ENCODE measurements at regions not wholly inside any gene's neighbourhood (a gene's known extent, or its start where the extent isn't known, plus 50 kb on each side); places are given as distances from the start of the nearest gene placed in this dataset.

DNA sequence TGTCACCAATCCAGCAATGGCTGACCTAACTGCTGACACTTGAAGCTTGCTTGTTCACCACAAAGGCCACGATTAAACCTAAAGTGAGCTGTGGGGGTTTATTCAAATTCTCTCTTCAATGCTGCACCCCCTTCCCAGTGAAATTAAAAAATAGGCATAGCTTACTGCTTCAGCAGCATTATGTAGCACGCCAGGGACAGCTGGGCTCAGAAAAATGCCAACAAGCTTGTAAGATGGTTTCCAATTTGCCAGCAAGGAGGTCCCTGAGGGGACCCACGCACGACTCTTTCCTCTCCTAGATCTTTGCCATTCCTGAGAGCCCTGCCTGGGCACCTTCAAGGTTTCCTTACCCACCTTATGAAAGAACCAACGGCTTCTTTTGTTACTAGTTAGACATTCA, 113.5 kb upstream of the CDH4 start:
- H3K9me3 Mint-ChIP-seq, result no peaks in the 10 kb centered on the region
- no peak overlapping the region for H3K4me3 Mint-ChIP-seq
- H3K27me3 Mint-ChIP-seq, result no peaks in the 10 kb centered on the region
- no peaks in the 10 kb centered on the region for H3K36me3 Mint-ChIP-seq (ENCODE audit: low read depth)
- no peak for DNase-seq
- intact Hi-C loops (cut with micrococcal nuclease), result no loop called here
- H3K27ac Mint-ChIP-seq, result no peak overlapping the region
- H3K4me1 Mint-ChIP-seq, result no peaks in the 10 kb centered on the region

DNA sequence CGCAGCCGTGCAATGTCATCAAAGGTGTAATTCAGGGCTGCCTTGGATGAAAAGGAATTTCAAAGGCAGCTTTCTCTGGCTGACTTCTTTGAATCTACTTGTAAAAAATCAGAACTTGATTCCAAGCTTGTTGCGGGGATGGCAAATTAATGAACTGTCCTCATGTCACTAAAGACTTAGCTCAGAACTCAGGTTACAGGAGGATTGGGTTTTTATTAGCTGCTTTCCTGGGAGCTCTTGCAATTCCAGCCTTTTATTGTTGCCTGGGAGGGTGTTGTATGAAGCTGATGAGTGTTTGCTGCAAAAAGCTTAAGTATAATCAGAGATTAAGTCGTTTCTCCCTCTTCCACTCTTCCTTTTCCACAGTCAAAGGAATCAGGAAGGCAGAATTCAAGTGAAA, 113.0 kb upstream of the CDH4 start:
- no peak overlapping the region for H3K4me3 Mint-ChIP-seq
- no peak overlapping the region for H3K27ac Mint-ChIP-seq
- H3K36me3 Mint-ChIP-seq (ENCODE audit: low read depth), result no peaks in the 10 kb centered on the region
- no peaks in the 10 kb centered on the region for H3K27me3 Mint-ChIP-seq
- no peak for DNase-seq
- H3K9me3 Mint-ChIP-seq, result no peaks in the 10 kb centered on the region
- intact Hi-C loops (cut with micrococcal nuclease), result no loop called here
- no peaks in the 10 kb centered on the region for H3K4me1 Mint-ChIP-seq

DNA sequence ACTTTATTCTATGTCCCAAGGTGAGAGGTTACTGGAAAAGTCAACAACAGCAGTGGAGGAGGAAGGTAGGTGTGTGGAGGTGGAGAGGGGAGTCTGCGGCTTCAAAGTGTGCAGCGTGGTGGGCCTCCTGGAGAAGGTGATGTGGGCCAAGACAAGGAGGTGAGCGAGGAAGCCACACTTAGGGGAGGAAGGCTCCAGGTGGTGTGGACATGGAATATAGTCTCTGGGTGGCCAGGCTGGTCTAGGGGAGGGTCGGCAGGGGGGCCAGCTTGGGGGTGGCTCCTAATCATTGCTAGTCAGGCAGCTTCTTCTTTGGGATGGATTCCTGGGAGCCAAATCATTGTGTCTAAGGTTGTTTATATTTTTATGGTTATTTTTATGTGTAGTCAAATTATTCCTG, 111.5 kb upstream of the CDH4 start:
- Mint-ChIP-seq H3K36me3 (ENCODE audit: low read depth) (no peaks in the 10 kb centered on the region), H3K9me3 (no peaks in the 10 kb centered on the region)
- intact Hi-C loops (cut with micrococcal nuclease), result no loop called here

GRCh38 chr20:61146023-61146422, 106.0 kb upstream of the CDH4 start:
- H3K4me1 Mint-ChIP-seq, result no peaks in the 10 kb centered on the region
- no peak for DNase-seq
- H3K9me3 Mint-ChIP-seq, result no peaks in the 10 kb centered on the region
- H3K27ac Mint-ChIP-seq, result no peak overlapping the region
- no peak overlapping the region for H3K4me3 Mint-ChIP-seq
- H3K27me3 Mint-ChIP-seq, result no peaks in the 10 kb centered on the region
- intact Hi-C loops (cut with micrococcal nuclease), result no loop called here
- H3K36me3 Mint-ChIP-seq (ENCODE audit: low read depth), result no peaks in the 10 kb centered on the region

More for the DNA sequence above, 111.5 kb upstream of the CDH4 start:
- Mint-ChIP-seq H3K27me3 (no peaks in the 10 kb centered on the region), H3K4me3 (no peak overlapping the region), H3K27ac (no peak overlapping the region), H3K4me1 (no peaks in the 10 kb centered on the region)
- DNase-seq, result no peak

DNA sequence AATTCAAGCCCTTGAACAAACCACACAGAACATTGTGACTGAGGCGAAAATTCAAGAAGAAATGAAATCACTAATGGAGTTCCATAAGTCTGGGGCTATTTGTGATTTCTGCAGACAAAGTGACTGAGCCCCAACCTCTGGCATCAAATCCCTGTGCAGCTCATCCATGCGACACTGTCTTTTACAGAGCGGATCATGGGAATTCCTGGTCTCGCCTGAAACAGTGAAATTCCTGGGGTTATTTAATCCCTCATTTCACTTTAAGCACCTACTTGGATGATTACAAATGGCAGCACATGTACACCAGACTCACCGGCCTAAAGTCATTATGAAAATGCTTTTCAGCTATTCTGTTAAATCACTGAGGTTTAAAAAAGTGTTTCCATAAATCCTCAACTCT, 102.4 kb upstream of the CDH4 start:
- H3K9me3 Mint-ChIP-seq, result no peaks in the 10 kb centered on the region
- H3K4me1 Mint-ChIP-seq, result no peaks in the 10 kb centered on the region
- no peaks in the 10 kb centered on the region for H3K36me3 Mint-ChIP-seq (ENCODE audit: low read depth)
- intact Hi-C loops (cut with micrococcal nuclease), result no loop called here
- H3K27ac Mint-ChIP-seq, result no peak overlapping the region
- no peaks in the 10 kb centered on the region for H3K27me3 Mint-ChIP-seq
- no peak for DNase-seq
- no peak overlapping the region for H3K4me3 Mint-ChIP-seq

DNA sequence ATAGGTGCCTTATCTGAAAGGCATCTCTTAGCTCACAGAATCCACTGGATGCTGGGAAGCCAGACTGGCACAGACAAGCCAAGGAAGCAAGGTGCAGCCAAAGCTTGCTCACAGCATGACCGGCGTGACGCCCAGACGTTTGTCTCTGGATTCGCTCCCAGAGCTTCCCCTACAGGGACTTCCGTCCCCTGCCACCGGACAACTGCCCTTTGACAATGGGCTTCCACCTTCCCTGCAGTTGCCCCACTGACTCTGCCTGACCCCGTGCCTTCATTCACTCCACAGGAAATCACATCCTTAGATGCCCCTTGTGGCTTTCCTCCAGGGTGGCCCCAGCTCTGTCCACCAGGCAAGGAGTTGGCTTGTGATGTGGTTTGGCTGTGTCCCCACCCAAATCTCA, 94.8 kb upstream of the CDH4 start:
- H3K4me3 Mint-ChIP-seq, result no peak overlapping the region

DNA sequence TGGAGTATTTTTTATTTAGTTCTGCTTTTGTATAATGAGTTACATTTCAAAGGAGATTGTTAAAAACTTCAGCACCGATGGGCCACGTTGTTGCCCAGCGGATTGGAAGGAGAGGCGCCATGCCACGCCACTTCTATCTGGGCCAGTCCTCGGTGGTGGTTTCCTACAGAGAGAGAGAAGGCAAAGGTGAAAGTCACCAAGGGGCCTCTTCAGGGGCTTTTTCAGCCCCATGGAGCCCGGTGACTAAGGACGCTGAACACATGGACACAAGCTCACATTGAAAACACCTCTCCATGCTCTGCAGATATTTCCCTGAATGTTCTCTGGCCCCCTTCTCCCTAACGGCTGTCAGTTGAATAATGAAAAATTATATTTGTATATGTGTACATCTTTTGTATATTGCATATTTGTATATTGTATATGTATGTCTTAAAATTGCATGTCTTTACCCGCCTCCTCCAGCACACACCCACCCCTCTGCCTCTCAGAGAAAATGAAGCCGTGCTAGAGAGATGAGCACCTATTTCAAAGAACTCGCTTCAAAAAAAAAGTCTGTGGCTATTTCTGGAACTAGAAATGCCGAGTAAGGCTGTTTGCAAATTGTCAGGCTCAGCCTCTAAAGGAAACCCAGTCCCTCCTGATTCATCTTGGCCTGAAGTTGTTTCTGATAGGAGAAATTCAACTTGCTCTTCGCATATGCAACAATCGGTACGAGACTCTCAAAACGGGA, 91.9 kb upstream of the CDH4 start:
- no peaks in the 10 kb centered on the region for H3K4me1 Mint-ChIP-seq
- H3K27me3 Mint-ChIP-seq, result no peaks in the 10 kb centered on the region
- no peaks in the 10 kb centered on the region for H3K9me3 Mint-ChIP-seq
- intact Hi-C loops (cut with micrococcal nuclease), result no loop called here
- H3K27ac Mint-ChIP-seq, result no peak overlapping the region
- H3K4me3 Mint-ChIP-seq, result no peak overlapping the region
- no peaks in the 10 kb centered on the region for H3K36me3 Mint-ChIP-seq (ENCODE audit: low read depth)
- no peak for DNase-seq

More for the DNA sequence above, 94.8 kb upstream of the CDH4 start:
- Mint-ChIP-seq H3K9me3 (no peaks in the 10 kb centered on the region), H3K36me3 (ENCODE audit: low read depth) (no peaks in the 10 kb centered on the region), H3K27me3 (no peaks in the 10 kb centered on the region), H3K4me1 (no peaks in the 10 kb centered on the region), H3K27ac (no peak overlapping the region)
- intact Hi-C loops (cut with micrococcal nuclease), result no loop called here
- DNase-seq, result no peak

GRCh38 chr20:61161726-61162390, 90.2 kb upstream of the CDH4 start:
- H3K4me3 Mint-ChIP-seq, result no peak overlapping the region
- no peaks in the 10 kb centered on the region for H3K27me3 Mint-ChIP-seq
- DNase-seq, result no peak
- no peaks in the 10 kb centered on the region for H3K9me3 Mint-ChIP-seq
- H3K4me1 Mint-ChIP-seq, result no peaks in the 10 kb centered on the region
- no peak overlapping the region for H3K27ac Mint-ChIP-seq
- intact Hi-C loops (cut with micrococcal nuclease), result no loop called here
- H3K36me3 Mint-ChIP-seq (ENCODE audit: low read depth), result no peaks in the 10 kb centered on the region

DNA sequence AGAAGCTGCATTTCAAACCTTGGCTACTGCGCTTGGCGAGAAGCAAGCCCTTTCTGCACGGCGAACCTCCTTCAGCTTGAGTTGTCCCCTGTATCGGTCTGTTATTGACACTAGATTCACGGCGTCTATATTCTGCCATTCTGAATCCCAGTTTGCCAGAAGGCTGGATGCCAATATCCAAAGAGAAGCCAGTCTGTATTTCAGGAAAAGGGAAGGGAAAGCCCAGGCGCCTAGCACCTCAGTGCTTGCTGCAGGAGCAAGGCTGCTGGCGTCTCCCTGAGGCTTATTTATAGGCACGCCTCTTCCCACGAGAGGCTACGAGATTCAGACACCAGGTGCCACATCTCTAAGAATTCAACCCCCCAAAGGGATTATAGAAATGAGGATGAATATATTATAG, 89.6 kb upstream of the CDH4 start:
- intact Hi-C loops (cut with micrococcal nuclease), result no loop called here
- no peak for DNase-seq
- Mint-ChIP-seq H3K4me3 (no peak overlapping the region), H3K4me1 (no peaks in the 10 kb centered on the region), H3K27ac (no peak overlapping the region), H3K36me3 (ENCODE audit: low read depth) (no peaks in the 10 kb centered on the region), H3K27me3 (no peaks in the 10 kb centered on the region), H3K9me3 (no peaks in the 10 kb centered on the region)

- H3K27me3 Mint-ChIP-seq, result no peaks in the 10 kb centered on the region
- intact Hi-C loops (cut with micrococcal nuclease), result no loop called here
- DNase-seq, result no peak
- no peak overlapping the region for H3K27ac Mint-ChIP-seq
- H3K36me3 Mint-ChIP-seq (ENCODE audit: low read depth), result no peaks in the 10 kb centered on the region
- H3K4me3 Mint-ChIP-seq, result no peak overlapping the region
- H3K4me1 Mint-ChIP-seq, result no peaks in the 10 kb centered on the region
- H3K9me3 Mint-ChIP-seq, result no peaks in the 10 kb centered on the region
These were observed 89.0 kb upstream of the CDH4 start for GRCh38 chr20:61163031-61163430.

DNA sequence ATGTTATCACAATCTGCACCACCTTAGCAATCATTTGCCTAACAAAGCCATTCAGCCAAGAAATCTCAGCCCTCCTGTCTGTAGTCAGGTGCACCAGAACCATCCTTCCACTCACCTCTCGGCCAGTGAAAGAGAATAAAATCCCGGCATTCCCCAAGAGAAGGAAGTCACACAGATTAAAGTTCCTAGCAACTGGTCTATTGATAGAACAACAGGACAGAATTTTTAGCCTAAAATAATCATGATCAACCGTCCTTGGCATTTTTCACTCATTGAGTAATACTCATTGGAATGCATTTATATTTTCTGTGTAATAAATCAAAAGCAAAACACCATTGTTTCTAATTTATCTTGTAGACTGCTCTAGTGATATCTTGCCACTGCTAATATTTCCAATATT, 85.7 kb upstream of the CDH4 start:
- no peaks in the 10 kb centered on the region for H3K9me3 Mint-ChIP-seq
- intact Hi-C loops (cut with micrococcal nuclease), result no loop called here
- DNase-seq, result no peak
- H3K27me3 Mint-ChIP-seq, result no peaks in the 10 kb centered on the region
- H3K36me3 Mint-ChIP-seq (ENCODE audit: low read depth), result no peaks in the 10 kb centered on the region
- H3K4me1 Mint-ChIP-seq, result no peaks in the 10 kb centered on the region
- H3K27ac Mint-ChIP-seq, result no peak overlapping the region
- no peak overlapping the region for H3K4me3 Mint-ChIP-seq

- Mint-ChIP-seq H3K36me3 (ENCODE audit: low read depth) (no peaks in the 10 kb centered on the region), H3K27ac (no peak overlapping the region), H3K27me3 (no peaks in the 10 kb centered on the region), H3K4me1 (no peaks in the 10 kb centered on the region), H3K9me3 (no peaks in the 10 kb centered on the region), H3K4me3 (no peak overlapping the region)
- no peak for DNase-seq
- intact Hi-C loops (cut with micrococcal nuclease), result no loop called here
These were observed 83.5 kb upstream of the CDH4 start for GRCh38 chr20:61168605-61169004.

- H3K9me3 Mint-ChIP-seq, result no peaks in the 10 kb centered on the region
- no peak for DNase-seq
- no peaks in the 10 kb centered on the region for H3K36me3 Mint-ChIP-seq (ENCODE audit: low read depth)
- H3K4me3 Mint-ChIP-seq, result no peak overlapping the region
- intact Hi-C loops (cut with micrococcal nuclease), result no loop called here
- H3K27ac Mint-ChIP-seq, result no peak overlapping the region
- no peaks in the 10 kb centered on the region for H3K27me3 Mint-ChIP-seq
- H3K4me1 Mint-ChIP-seq, result no peaks in the 10 kb centered on the region
These were observed 82.2 kb upstream of the CDH4 start for GRCh38 chr20:61169874-61170273.

- no peaks in the 10 kb centered on the region for H3K27me3 Mint-ChIP-seq
- no peaks in the 10 kb centered on the region for H3K36me3 Mint-ChIP-seq (ENCODE audit: low read depth)
- DNase-seq, result no peak
- no peak overlapping the region for H3K27ac Mint-ChIP-seq
- H3K9me3 Mint-ChIP-seq, result no peaks in the 10 kb centered on the region
- intact Hi-C loops (cut with micrococcal nuclease), result no loop called here
- H3K4me1 Mint-ChIP-seq, result no peaks in the 10 kb centered on the region
- H3K4me3 Mint-ChIP-seq, result no peak overlapping the region
These were observed 81.4 kb upstream of the CDH4 start for GRCh38 chr20:61170496-61171320.
